ENCODE measurements at regions not wholly inside any gene's neighbourhood (a gene's known extent, or its start where the extent isn't known, plus 50 kb on each side); places are given as distances from the start of the nearest gene placed in this dataset.
"Not testable (repeated sequence)": the region's sequence is repeated elsewhere in the genome, so short reads cannot be mapped to it uniquely, and the experiment has no call there.

GRCh38 chr1:104331763-104332162, 582.1 kb downstream of the AMY1C start:
- TF ChIP-seq CTCF (IDR thresholded peaks at IDR 0.05; ENCODE audit: low read depth, low read length, missing control alignments), result no peak
- in situ Hi-C loops (cut with HindIII; ENCODE audit: low sequenced_read_pairs), result no loop called here
- DNase-seq (ENCODE audit: low read depth), result no peak
- no peak overlapping the region for H3K4me3 ChIP-seq (ENCODE audit: low read depth, low read length)

DNA sequence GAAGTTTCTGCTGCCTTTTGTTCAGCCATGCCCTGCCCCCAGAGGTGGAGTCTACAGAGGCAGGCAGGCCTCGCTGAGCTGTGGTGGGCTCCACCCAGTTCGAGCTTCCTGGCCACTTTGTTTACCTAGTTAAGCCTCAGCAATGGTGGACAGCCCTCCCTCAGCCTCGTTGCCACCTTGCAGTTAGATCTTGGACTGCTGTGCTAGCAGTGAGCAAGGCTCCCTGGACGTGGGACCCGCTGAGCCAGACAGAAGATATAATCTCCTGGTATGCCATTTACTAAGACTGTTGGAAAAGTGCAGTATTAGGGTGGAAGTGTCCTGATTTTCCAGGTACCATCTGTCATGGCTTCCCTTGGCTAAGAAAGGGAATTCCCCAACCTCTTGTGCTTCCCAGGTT, 588.2 kb downstream of the AMY1C start:
- DNase-seq (ENCODE audit: low read depth); H3K4me3 ChIP-seq (ENCODE audit: low read depth, low read length); in situ Hi-C loops (cut with HindIII; ENCODE audit: low sequenced_read_pairs): not testable (repeated sequence)

DNA sequence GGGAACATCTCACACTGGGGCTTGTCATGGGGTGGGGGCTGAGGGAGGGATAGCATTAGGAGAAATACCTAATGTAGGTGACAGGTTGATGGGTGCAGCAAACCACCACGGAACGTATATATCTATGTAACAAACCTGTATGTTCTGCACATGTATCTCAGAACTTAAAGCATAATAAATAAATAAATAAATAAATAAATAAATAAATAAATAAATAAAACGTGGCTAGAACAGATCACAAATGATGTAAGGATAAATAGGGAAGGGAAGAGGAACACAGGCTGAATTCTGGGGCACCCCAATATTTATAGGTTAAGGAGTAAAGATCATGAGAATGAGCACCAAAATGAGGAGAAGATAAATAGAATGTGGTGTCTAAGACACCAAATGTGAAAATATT, 592.2 kb downstream of the AMY1C start:
- no peak for DNase-seq (ENCODE audit: low read depth)
- in situ Hi-C loops (cut with HindIII; ENCODE audit: low sequenced_read_pairs), result no loop called here
- no peak overlapping the region for H3K4me3 ChIP-seq (ENCODE audit: low read depth, low read length)
- TF ChIP-seq CTCF (IDR thresholded peaks at IDR 0.05; ENCODE audit: low read depth, low read length, missing control alignments), result no peak

GRCh38 chr1:104348277-104348676, 598.6 kb downstream of the AMY1C start:
- DNase-seq (ENCODE audit: low read depth), result no peak
- H3K4me3 ChIP-seq (ENCODE audit: low read depth, low read length), result no peak overlapping the region
- no peak for TF ChIP-seq CTCF (IDR thresholded peaks at IDR 0.05; ENCODE audit: low read depth, low read length, missing control alignments)
- in situ Hi-C loops (cut with HindIII; ENCODE audit: low sequenced_read_pairs), result no loop called here

- in situ Hi-C loops (cut with HindIII; ENCODE audit: low sequenced_read_pairs), result no loop called here
- no peak for DNase-seq (ENCODE audit: low read depth)
These were observed 603.9 kb downstream of the AMY1C start for GRCh38 chr1:104353580-104353979.

GRCh38 chr1:104358086-104358485, 608.4 kb downstream of the AMY1C start:
- H3K4me3 ChIP-seq (ENCODE audit: low read depth, low read length), result no peak overlapping the region
- no peak for TF ChIP-seq CTCF (IDR thresholded peaks at IDR 0.05; ENCODE audit: low read depth, low read length, missing control alignments)
- no peak for DNase-seq (ENCODE audit: low read depth)
- in situ Hi-C loops (cut with HindIII; ENCODE audit: low sequenced_read_pairs), result no loop called here

More at GRCh38 chr1:104353580-104353979, 603.9 kb downstream of the AMY1C start:
- H3K4me3 ChIP-seq (ENCODE audit: low read depth, low read length), result no peak overlapping the region
- TF ChIP-seq CTCF (IDR thresholded peaks at IDR 0.05; ENCODE audit: low read depth, low read length, missing control alignments), result no peak

GRCh38 chr1:104358621-104359020, 608.9 kb downstream of the AMY1C start:
- H3K4me3 ChIP-seq (ENCODE audit: low read depth, low read length), result no peak overlapping the region
- in situ Hi-C loops (cut with HindIII; ENCODE audit: low sequenced_read_pairs), result no loop called here
- TF ChIP-seq CTCF (IDR thresholded peaks at IDR 0.05; ENCODE audit: low read depth, low read length, missing control alignments), result no peak
- no peak for DNase-seq (ENCODE audit: low read depth)
